ENCODE measurements at regions not wholly inside any gene's neighbourhood (a gene's known extent, or its start where the extent isn't known, plus 50 kb on each side); places are given as distances from the start of the nearest gene placed in this dataset.

DNA sequence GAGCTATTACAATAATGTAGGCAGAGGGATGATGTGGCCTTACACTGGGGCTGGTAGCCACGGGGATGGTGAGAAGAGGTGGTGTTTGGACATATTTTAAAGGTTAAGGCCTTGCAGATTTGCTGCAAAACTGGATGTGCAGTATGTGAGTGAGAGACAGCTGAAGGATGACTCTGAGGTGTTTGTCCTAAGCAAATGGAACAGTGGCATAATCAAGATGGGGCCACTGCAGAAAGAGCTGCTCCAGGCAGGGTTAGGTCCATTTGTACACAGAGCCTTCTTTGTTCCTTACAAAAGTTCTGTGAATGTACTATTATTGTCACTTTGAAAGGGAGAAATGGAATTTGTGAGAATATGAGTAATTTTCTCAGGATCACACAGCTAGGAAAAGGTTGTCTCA is 220.4 kb upstream of the ZP4 start:
- no peaks in the 10 kb centered on the region for H3F3A ChIP-seq (ENCODE audit: insufficient read depth, low read length, poor library complexity, severe bottlenecking)
- no peak overlapping the region for H3K9ac ChIP-seq (ENCODE audit: low read length)
- no peaks in the 10 kb centered on the region for H3K36me3 ChIP-seq (ENCODE audit: insufficient read depth, low read length)
- H3K9me3 ChIP-seq (ENCODE audit: low read length) = no peaks in the 10 kb centered on the region
- H3K4me3 ChIP-seq (ENCODE audit: low read length) = no peak overlapping the region
- no peaks in the 10 kb centered on the region for H3K27me3 ChIP-seq (ENCODE audit: insufficient read depth, low read depth, low read length)
- H2AFZ ChIP-seq (ENCODE audit: low read depth, low read length) = no peak overlapping the region
- H3K9me2 ChIP-seq (ENCODE audit: insufficient read depth, low read length) = no peaks in the 10 kb centered on the region
- no peak overlapping the region for H3K27ac ChIP-seq (ENCODE audit: low read length)
- no peak overlapping the region for H3K4me2 ChIP-seq (ENCODE audit: low read length)
- TF ChIP-seq REST (IDR thresholded peaks at IDR 0.05; ENCODE audit: borderline replicate concordance) = no peak
- no peaks in the 10 kb centered on the region for H3K79me2 ChIP-seq (replicated peaks; ENCODE audit: insufficient read depth, low read length)
- H4K20me1 ChIP-seq (ENCODE audit: insufficient read depth) = no peaks in the 10 kb centered on the region

- Histone ChIP-seq H4K20me1 (ENCODE audit: insufficient read depth) (no peaks in the 10 kb centered on the region), H3F3A (ENCODE audit: insufficient read depth, low read length, poor library complexity, severe bottlenecking) (no peaks in the 10 kb centered on the region), H3K9me2 (ENCODE audit: insufficient read depth, low read length) (no peaks in the 10 kb centered on the region), H3K27ac (ENCODE audit: low read length) (no peak overlapping the region), H2AFZ (ENCODE audit: low read depth, low read length) (no peak overlapping the region), H3K4me3 (ENCODE audit: low read length) (no peak overlapping the region), H3K9me3 (ENCODE audit: low read length) (no peaks in the 10 kb centered on the region), H3K9ac (ENCODE audit: low read length) (no peak overlapping the region), H3K79me2 (replicated peaks; ENCODE audit: insufficient read depth, low read length) (no peaks in the 10 kb centered on the region), H3K4me2 (ENCODE audit: low read length) (no peak overlapping the region), H3K27me3 (ENCODE audit: insufficient read depth, low read depth, low read length) (no peaks in the 10 kb centered on the region), H3K36me3 (ENCODE audit: insufficient read depth, low read length) (no peaks in the 10 kb centered on the region)
- TF ChIP-seq REST (IDR thresholded peaks at IDR 0.05; ENCODE audit: borderline replicate concordance) (no peak), CTCF (IDR thresholded peaks at IDR 0.05; ENCODE audit: poor library complexity, severe bottlenecking) (no peak), POLR2AphosphoS5 (IDR thresholded peaks at IDR 0.05) (no peak), EZH2 (IDR thresholded peaks at IDR 0.05; ENCODE audit: borderline replicate concordance, insufficient read depth, low read length, poor library complexity, severe bottlenecking) (no peak)
These were observed 217.7 kb upstream of the ZP4 start for GRCh38 chr1:238108417-238108816.

- Histone ChIP-seq H3F3A (ENCODE audit: insufficient read depth, low read length, poor library complexity, severe bottlenecking) (no peaks in the 10 kb centered on the region), H3K9me2 (ENCODE audit: insufficient read depth, low read length) (no peaks in the 10 kb centered on the region), H3K27ac (ENCODE audit: low read length) (no peak overlapping the region), H3K4me3 (ENCODE audit: low read length) (no peak overlapping the region), H3K27me3 (ENCODE audit: insufficient read depth, low read depth, low read length) (no peaks in the 10 kb centered on the region), H3K36me3 (ENCODE audit: insufficient read depth, low read length) (no peaks in the 10 kb centered on the region), H4K20me1 (ENCODE audit: insufficient read depth) (no peaks in the 10 kb centered on the region), H3K9me3 (ENCODE audit: low read length) (no peaks in the 10 kb centered on the region), H2AFZ (ENCODE audit: low read depth, low read length) (no peak overlapping the region), H3K9ac (ENCODE audit: low read length) (no peak overlapping the region), H3K79me2 (replicated peaks; ENCODE audit: insufficient read depth, low read length) (no peaks in the 10 kb centered on the region), H3K4me2 (ENCODE audit: low read length) (no peak overlapping the region)
- TF ChIP-seq RAD21 (conservative IDR thresholded peaks at IDR 0.05) (no peak), EZH2 (IDR thresholded peaks at IDR 0.05; ENCODE audit: borderline replicate concordance, insufficient read depth, low read length, poor library complexity, severe bottlenecking) (no peak), REST (IDR thresholded peaks at IDR 0.05; ENCODE audit: borderline replicate concordance) (no peak), POLR2AphosphoS5 (IDR thresholded peaks at IDR 0.05) (no peak), TAF1 (IDR thresholded peaks at IDR 0.05; ENCODE audit: low read depth) (no peak), SMC3 (conservative IDR thresholded peaks at IDR 0.05; ENCODE audit: poor library complexity) (no peak), EP300 (conservative IDR thresholded peaks at IDR 0.05; ENCODE audit: poor library complexity, severe bottlenecking) (no peak)
These were observed 216.6 kb upstream of the ZP4 start for GRCh38 chr1:238107322-238107721.

Data from neural cell (in vitro differentiated cells).